HG03442 (cell line): ENCODE measurements at regions not wholly inside any gene's neighbourhood (a gene's known extent, or its start where the extent isn't known, plus 50 kb on each side); places are given as distances from the start of the nearest gene placed in this dataset.

Source experiments
- ATAC-seq: cut with Tn5 transposase; IDR thresholded peaks from one replicate; pipeline ENCODE4 v1.9.1; 2021; ENCODE audit warnings: mild to moderate bottlenecking, moderate library complexity; ENCODE audit not compliant: unreplicated experiment

GRCh38 chr12:98329589-98329988 is 185.8 kb upstream of the TMPO start:
- no peak for ATAC-seq

DNA sequence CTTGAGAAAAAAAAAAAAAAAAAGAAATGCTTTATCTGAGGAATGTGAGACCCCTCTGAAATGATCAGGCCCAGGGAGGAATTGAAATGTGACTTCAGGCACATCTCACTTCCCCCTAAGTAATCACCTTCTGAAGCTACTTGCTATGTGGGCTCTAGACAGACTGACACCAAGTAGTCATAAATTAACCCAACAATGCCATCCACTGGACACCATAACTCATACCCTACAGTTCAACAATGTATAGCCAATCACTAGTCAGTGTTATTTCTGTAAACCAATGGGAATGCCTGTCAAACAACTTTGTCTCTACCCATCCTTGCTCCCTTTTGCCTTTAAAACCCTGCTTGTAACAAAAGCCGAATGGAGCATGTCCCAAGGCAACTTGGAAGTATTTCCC is 182.7 kb upstream of the TMPO start:
- ATAC-seq = peak; percentile 59

GRCh38 chr12:98334768-98335167 is 180.6 kb upstream of the TMPO start:
- ATAC-seq = no peak

GRCh38 chr12:98341026-98341425 is 174.4 kb upstream of the TMPO start:
- no peak for ATAC-seq

- ATAC-seq = no peak
Measured at GRCh38 chr12:98341732-98342131, 173.7 kb upstream of the TMPO start.

DNA sequence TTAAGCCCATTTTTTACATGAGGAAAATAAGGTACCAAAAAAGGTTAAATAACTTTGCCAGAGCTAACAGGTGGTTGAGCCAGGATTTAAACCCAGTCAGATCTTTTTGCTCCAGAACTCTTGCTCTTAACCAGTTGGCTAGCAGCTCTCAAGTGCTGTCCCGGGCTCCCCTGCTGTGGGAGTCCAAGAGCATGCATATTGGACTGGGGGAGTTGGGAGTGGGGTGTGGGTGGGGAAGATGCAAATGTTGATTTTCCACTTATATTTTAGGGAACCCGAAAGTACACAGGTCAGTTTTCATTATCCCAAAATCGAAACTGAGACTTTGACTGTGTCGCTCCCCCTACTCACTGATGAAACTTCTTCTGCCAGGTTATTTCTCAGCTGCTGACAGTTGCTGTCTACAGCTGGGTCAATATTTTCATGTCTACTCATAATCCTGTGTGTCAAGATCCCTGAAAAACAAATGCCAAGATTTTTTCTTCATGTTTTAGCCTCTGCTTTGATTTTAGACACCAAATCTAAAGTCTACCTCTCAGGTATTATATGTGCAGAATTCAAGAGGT is 172.3 kb upstream of the TMPO start:
- ATAC-seq = no peak

- no peak for ATAC-seq
Measured at GRCh38 chr12:98344046-98344930, 171.1 kb upstream of the TMPO start.

DNA sequence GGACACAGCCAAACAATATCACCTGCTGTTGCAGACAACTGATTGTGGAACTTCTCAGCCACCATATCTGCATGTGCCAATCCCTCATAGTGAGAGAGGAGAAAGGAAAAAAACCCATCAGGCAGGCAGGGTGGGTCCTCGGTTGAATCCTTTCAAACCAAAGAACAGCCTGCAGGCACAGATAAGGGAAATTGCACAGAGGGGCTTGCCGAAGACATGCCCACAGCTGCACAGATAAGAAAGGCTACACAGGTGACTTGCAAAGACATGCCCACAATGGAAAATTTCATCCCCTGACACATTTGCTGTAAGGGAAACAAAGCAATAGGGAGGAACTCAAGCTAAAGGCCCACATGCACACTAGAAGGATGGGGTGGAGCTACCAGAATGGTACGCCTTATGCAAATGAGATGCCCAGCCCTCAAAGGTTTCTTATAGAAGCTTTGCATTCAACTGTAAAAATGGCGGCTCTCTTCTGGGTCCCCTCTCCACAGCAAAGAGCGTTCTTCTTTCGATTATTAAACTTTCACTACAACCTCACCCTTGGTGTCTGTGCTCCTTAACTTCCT is 170.0 kb upstream of the TMPO start:
- ATAC-seq = no peak

- no peak for ATAC-seq
Measured at GRCh38 chr12:98351089-98351488, 164.3 kb upstream of the TMPO start.

- ATAC-seq = no peak
Measured at GRCh38 chr12:98351784-98352183, 163.6 kb upstream of the TMPO start.

DNA sequence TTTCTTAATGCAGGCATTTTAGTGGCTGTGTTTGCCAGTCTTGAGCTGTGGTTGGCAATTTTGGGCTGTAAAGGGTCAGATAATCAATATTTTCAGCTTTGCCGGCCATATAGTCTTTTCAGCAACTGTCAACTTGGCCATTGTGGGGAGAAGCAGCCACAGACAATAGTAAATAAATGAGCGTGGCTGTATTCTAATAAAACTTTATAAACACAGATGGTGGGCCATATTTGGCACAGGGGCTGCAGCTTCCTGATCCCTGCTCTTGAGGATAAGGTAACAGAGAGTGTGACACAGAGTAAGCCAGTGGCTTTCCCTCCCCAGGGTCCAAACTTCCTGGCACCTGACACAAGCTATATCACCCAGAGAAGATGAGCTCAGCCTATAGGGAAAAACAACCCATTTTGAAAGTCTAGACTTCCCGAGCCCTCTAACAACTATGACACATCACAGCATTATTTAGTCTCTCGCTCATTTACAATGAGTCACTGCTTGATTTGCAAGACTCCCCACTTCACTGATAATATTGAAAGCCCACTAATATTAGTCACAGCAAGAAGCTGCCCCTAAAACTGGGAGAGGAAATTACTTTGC is 163.1 kb upstream of the TMPO start:
- peak; percentile 73 for ATAC-seq

DNA sequence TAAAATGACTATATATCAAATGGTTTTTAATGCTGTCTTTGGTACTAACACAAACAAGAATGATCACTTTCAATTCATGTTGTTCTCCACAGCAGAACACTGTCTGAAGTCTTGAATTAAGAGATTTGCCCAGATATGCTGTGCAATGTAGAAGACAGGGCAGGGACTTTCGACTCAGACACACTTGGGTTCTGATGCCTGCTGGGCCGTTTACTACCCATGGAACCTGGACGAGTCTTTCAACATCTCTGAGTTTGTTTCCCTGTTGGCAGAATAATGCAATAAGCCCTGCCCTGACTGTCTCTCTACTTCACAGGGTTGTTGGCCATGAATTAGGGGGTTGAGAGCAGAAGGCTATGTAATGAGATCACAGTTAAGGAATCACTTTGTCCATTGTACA is 162.6 kb upstream of the TMPO start:
- peak; percentile 16 for ATAC-seq

DNA sequence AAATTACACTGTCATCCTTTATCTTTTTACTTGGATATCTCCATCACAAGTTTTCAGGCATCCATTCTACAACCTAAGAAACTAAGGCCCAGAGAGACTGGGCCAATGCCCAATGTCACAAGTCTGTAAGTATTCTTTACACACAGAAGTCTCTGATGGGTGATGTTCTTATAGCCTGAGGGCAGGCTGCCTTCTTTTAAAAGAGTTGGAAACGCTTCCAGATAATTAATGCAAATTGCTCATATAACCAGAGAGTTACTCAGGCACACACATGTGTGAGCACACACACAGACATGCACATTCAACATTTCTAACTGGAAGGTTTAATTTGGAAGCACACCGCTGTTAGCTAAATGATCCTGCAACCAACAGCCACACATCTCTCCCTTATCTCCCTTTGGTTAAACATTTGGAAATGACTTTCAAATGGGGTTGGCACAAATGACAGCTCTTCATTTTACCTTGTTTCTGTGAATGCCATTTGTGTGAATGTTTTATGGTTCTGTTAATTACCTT is 160.8 kb upstream of the TMPO start:
- no peak for ATAC-seq

GRCh38 chr12:98355322-98355721 is 160.1 kb upstream of the TMPO start:
- no peak for ATAC-seq

GRCh38 chr12:98355933-98356332 is 159.5 kb upstream of the TMPO start:
- no peak for ATAC-seq

- ATAC-seq = no peak
Measured at GRCh38 chr12:98358144-98358543, 157.2 kb upstream of the TMPO start.

GRCh38 chr12:98359856-98360255 is 155.5 kb upstream of the TMPO start:
- ATAC-seq = no peak

- no peak for ATAC-seq
Measured at GRCh38 chr12:98360401-98360800, 155.0 kb upstream of the TMPO start.

- ATAC-seq = no peak
Measured at GRCh38 chr12:98369581-98369980, 145.8 kb upstream of the TMPO start.

GRCh38 chr12:98370976-98371375 is 144.4 kb upstream of the TMPO start:
- ATAC-seq = no peak

DNA sequence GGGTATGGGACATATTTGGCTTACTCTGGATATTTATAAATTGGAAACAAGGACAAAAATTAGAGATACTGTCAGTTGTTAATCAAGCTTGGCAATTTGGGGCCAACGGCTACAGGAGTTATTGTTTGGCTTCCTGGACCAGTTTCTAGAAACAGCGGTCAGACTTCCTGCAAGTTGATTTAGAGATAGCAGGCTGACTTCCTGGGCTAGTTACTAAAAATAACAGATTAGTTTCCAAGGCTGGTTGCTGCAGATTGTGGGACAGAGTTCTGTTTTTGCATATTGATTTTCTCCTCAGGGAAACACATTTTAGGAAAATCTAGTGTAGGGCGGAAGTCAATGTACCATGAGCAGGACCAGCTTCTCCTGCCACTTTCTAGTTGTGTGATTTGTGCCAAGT is 144.0 kb upstream of the TMPO start:
- no peak for ATAC-seq
